Activated T-helper 2 cell treated with anti-CD3 and anti-CD28 coated beads, Interferon-gamma antibody, Interleukin-2, Interleukin-4, amounts not matched to agents 10 μg/mL and 5 μg/mL and 100 μg/mL, durations not matched to agents 14 hours and 24 hours and 36 hours (primary cell): ENCODE measurements at regions not wholly inside any gene's neighbourhood (a gene's known extent, or its start where the extent isn't known, plus 50 kb on each side); places are given as distances from the start of the nearest gene placed in this dataset.

Source experiments
- DNase-seq: peaks from one replicate; pipeline ENCODE4 v3.0.0; 2021; ENCODE audit warnings: low spot score
- H3K27ac Mint-ChIP-seq: one replicate; pipeline ENCODE4 v1.8.0; 2021; ENCODE audit warnings: mixed read lengths
- H3K27me3 Mint-ChIP-seq: one replicate; pipeline ENCODE4 v1.8.0; 2021; ENCODE audit warnings: low read depth, mixed read lengths
- H3K36me3 Mint-ChIP-seq: one replicate; pipeline ENCODE4 v1.8.0; 2021; ENCODE audit warnings: low read depth, mixed read lengths
- H3K4me1 Mint-ChIP-seq: one replicate; pipeline ENCODE4 v1.8.0; 2021; ENCODE audit warnings: low read depth, mixed read lengths
- H3K4me3 Mint-ChIP-seq: one replicate; pipeline ENCODE4 v1.8.0; 2021; ENCODE audit warnings: low read depth, mild to moderate bottlenecking, moderate library complexity, mixed read lengths
- H3K9me3 Mint-ChIP-seq: one replicate; pipeline ENCODE4 v1.8.0; 2021; ENCODE audit warnings: mixed read lengths
- intact Hi-C: fragments of 100-400 bp; cut with micrococcal nuclease; formaldehyde crosslinking; loops from one replicate; pipeline ENCODE4 v1.15.1; 2023

DNA sequence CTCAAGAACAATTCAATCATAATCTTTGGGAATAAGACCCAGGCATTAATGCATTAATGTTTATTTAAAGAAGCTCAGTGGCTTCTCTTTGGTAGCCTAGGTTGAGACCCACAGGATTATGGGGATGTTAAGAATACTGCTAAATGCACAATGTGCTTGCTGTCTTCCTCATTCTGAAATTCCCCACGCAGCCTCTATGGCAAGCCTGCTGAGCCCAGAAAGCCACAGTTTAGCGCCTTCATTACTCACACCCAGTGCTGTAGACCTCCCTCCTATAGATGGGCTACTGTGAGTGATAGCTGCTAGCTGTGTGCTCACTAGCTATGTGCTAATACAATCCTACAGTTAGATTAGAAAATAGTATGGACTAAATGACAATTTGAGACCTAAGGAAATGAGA is 90.6 kb downstream of the TNFSF13B start:
- H3K27me3 Mint-ChIP-seq = peaks cover under 1% of the 10 kb centered on the region
- H3K36me3 Mint-ChIP-seq = no peaks in the 10 kb centered on the region
- DNase-seq = no peak
- no peak overlapping the region for H3K4me3 Mint-ChIP-seq
- H3K4me1 Mint-ChIP-seq = no peaks in the 10 kb centered on the region
- no peak overlapping the region for H3K27ac Mint-ChIP-seq
- no peaks in the 10 kb centered on the region for H3K9me3 Mint-ChIP-seq
- intact Hi-C loops = no loop called here

DNA sequence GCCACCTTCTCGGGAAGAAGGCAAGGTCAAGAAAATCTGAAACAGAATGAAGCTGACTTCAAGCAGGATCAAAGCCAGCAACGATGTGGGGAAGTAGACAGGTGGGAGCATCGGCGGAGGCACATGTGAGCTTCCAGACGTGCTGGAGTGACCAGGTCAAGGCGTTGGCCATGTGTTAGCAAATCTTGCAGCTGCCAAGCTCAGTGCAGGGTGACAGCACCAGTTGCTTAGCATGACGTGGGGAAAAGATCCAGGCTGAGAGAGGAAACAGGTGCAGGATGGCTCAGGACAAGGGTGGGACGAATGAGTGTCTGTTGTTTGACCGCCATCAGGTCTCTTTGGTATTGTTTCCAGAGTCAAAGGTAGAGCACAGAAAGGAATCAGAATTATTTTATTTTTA is 92.3 kb downstream of the TNFSF13B start:
- H3K4me1 Mint-ChIP-seq = no peaks in the 10 kb centered on the region
- H3K27ac Mint-ChIP-seq = no peak overlapping the region
- no peak for DNase-seq
- H3K4me3 Mint-ChIP-seq = no peak overlapping the region
- H3K27me3 Mint-ChIP-seq = no peaks in the 10 kb centered on the region
- no peaks in the 10 kb centered on the region for H3K9me3 Mint-ChIP-seq
- no peaks in the 10 kb centered on the region for H3K36me3 Mint-ChIP-seq
- intact Hi-C loops = no loop called here

GRCh38 chr13:108363666-108364065 is 94.1 kb downstream of the TNFSF13B start:
- intact Hi-C loops = no loop called here
- DNase-seq = no peak
- H3K36me3 Mint-ChIP-seq = no peaks in the 10 kb centered on the region
- H3K9me3 Mint-ChIP-seq = no peaks in the 10 kb centered on the region
- no peaks in the 10 kb centered on the region for H3K27me3 Mint-ChIP-seq
- H3K27ac Mint-ChIP-seq = no peak overlapping the region
- no peaks in the 10 kb centered on the region for H3K4me1 Mint-ChIP-seq
- no peak overlapping the region for H3K4me3 Mint-ChIP-seq

DNA sequence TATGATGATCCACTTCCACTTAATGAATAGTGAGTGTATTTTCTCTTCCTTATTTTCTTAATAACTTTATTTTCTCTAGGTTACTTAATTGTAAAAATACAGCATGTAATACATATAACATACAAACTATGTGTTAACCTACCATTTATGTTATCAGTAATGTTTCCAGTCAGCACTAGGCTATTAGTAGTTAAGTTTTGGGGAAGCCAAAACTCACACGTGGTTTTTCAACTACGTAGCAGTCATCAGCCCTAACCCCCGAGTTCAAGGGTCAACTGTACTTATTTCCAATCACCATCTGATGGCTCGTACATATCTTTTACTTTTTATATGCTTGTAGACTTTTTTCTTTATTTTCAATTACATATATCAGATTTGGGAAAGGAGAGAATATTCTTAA is 95.7 kb downstream of the TNFSF13B start:
- DNase-seq = no peak
- Mint-ChIP-seq H3K27ac (no peak overlapping the region), H3K36me3 (no peaks in the 10 kb centered on the region), H3K9me3 (no peaks in the 10 kb centered on the region), H3K27me3 (no peaks in the 10 kb centered on the region), H3K4me3 (no peak overlapping the region), H3K4me1 (no peaks in the 10 kb centered on the region)
- intact Hi-C loops = no loop called here

DNA sequence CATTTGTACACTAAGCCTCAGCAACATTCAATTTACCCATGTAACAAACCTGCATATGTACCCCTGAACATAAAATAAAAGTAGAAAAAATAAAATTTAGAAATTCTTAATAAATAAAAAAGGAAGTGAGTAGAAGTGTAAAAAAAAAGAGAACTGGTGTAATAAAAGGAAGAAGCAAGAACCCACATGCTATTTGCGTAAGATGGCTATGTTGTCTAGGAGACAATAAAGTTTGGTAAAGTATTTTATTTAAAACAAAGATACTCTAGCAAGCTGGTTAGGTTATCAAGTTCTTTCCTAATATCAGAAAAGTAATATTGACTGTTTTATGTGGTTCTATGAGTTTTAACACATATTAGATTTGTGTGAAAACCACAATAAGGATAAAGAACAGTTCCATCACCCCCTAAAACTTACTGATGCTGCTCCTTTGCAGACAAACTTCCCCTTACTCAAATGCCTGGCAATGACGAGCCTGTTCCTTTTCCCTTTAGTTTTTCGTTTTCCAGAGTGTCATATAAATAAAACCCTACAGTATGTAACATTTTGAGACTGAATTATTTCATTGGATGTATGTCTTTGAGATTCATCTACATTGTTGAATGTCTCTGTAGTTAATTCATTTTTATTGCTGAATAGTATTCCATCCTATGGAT is 98.9 kb downstream of the TNFSF13B start:
- Mint-ChIP-seq H3K4me3 (no peak overlapping the region), H3K9me3 (no peaks in the 10 kb centered on the region), H3K27ac (no peak overlapping the region), H3K27me3 (no peaks in the 10 kb centered on the region), H3K36me3 (no peaks in the 10 kb centered on the region), H3K4me1 (no peaks in the 10 kb centered on the region)
- DNase-seq = no peak
- intact Hi-C loops = no loop called here

GRCh38 chr13:108369412-108369811 is 99.9 kb downstream of the TNFSF13B start:
- Mint-ChIP-seq H3K4me3 (no peak overlapping the region), H3K9me3 (no peaks in the 10 kb centered on the region), H3K36me3 (no peaks in the 10 kb centered on the region), H3K4me1 (no peaks in the 10 kb centered on the region), H3K27me3 (no peaks in the 10 kb centered on the region), H3K27ac (no peak overlapping the region)
- intact Hi-C loops = no loop called here
- DNase-seq = no peak

- no peak for DNase-seq
- H3K27me3 Mint-ChIP-seq = no peaks in the 10 kb centered on the region
Observed at GRCh38 chr13:108375034-108375433, 105.5 kb downstream of the TNFSF13B start.

GRCh38 chr13:108375772-108376171 is 106.3 kb downstream of the TNFSF13B start:
- no peak for DNase-seq
- no peaks in the 10 kb centered on the region for H3K4me1 Mint-ChIP-seq
- H3K27me3 Mint-ChIP-seq = no peaks in the 10 kb centered on the region
- no peaks in the 10 kb centered on the region for H3K9me3 Mint-ChIP-seq
- H3K36me3 Mint-ChIP-seq = no peaks in the 10 kb centered on the region
- intact Hi-C loops = no loop called here
- H3K4me3 Mint-ChIP-seq = no peak overlapping the region
- no peak overlapping the region for H3K27ac Mint-ChIP-seq

More at GRCh38 chr13:108375034-108375433, 105.5 kb downstream of the TNFSF13B start:
- no peak overlapping the region for H3K27ac Mint-ChIP-seq
- H3K4me1 Mint-ChIP-seq = no peaks in the 10 kb centered on the region
- no peaks in the 10 kb centered on the region for H3K36me3 Mint-ChIP-seq
- no peak overlapping the region for H3K4me3 Mint-ChIP-seq
- intact Hi-C loops = no loop called here
- H3K9me3 Mint-ChIP-seq = no peaks in the 10 kb centered on the region

GRCh38 chr13:108376308-108376707 is 106.8 kb downstream of the TNFSF13B start:
- H3K36me3 Mint-ChIP-seq = no peaks in the 10 kb centered on the region
- DNase-seq = no peak
- no peaks in the 10 kb centered on the region for H3K4me1 Mint-ChIP-seq
- H3K4me3 Mint-ChIP-seq = no peak overlapping the region
- intact Hi-C loops = no loop called here
- H3K27me3 Mint-ChIP-seq = no peaks in the 10 kb centered on the region
- H3K27ac Mint-ChIP-seq = no peak overlapping the region
- no peaks in the 10 kb centered on the region for H3K9me3 Mint-ChIP-seq

DNA sequence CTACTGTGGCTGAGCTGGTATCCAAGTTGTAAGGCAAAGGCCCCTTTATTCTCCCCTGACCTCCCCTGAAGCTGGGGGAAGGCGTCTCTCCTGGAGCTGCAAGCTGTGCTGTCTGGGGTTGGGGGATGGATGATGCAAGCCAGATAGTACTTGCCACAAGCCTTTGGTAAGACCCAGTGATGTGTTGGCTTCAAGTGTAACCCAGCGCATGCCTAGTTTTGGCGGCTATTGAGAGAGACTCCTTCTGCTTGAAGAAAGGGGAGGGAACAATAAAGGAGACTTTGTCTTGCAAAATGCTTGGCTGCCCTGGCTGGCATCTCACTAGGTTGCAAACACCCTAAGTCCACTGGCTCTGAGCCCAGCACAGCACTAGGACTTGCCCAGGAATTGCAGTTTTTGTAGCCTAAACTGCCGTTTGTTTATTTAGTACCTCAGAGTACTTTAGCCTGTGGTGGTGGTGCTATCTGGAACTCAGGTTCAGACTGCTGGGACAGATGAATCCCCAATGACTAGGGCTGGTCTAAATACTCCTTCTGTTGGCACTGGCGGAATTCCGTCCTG is 108.2 kb downstream of the TNFSF13B start:
- H3K4me1 Mint-ChIP-seq = no peaks in the 10 kb centered on the region
- no peak overlapping the region for H3K27ac Mint-ChIP-seq
- intact Hi-C loops = no loop called here
- H3K4me3 Mint-ChIP-seq = no peak overlapping the region
- DNase-seq = no peak
- H3K36me3 Mint-ChIP-seq = no peaks in the 10 kb centered on the region
- no peaks in the 10 kb centered on the region for H3K9me3 Mint-ChIP-seq
- no peaks in the 10 kb centered on the region for H3K27me3 Mint-ChIP-seq

DNA sequence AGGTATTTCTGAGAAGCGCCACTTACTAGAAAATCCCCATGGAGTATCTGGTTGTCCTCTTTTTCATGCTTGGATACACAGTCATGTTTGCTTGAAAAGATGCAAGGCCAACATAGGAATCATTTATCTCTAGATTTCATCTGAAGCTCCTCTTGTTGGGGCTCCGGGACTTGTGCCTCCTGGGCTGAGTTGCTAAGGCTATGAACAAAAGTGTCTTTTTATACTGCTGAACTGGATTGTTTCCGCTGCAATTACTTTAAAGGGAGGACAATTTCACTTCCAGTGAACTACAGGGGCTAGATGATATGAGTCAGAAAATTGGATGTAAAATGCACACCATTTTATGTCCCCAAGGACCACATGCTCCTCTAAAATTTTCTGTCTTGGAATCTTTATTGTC is 114.1 kb downstream of the TNFSF13B start:
- Mint-ChIP-seq H3K27me3 (no peaks in the 10 kb centered on the region), H3K36me3 (no peaks in the 10 kb centered on the region), H3K27ac (no peak overlapping the region), H3K9me3 (no peaks in the 10 kb centered on the region), H3K4me1 (no peaks in the 10 kb centered on the region), H3K4me3 (no peak overlapping the region)
- DNase-seq = no peak
- intact Hi-C loops = no loop called here

- no peaks in the 10 kb centered on the region for H3K36me3 Mint-ChIP-seq
- no peaks in the 10 kb centered on the region for H3K27me3 Mint-ChIP-seq
- no peak for DNase-seq
- H3K4me3 Mint-ChIP-seq = no peak overlapping the region
- no peak overlapping the region for H3K27ac Mint-ChIP-seq
- H3K9me3 Mint-ChIP-seq = no peaks in the 10 kb centered on the region
- intact Hi-C loops = no loop called here
- no peaks in the 10 kb centered on the region for H3K4me1 Mint-ChIP-seq
Observed at GRCh38 chr13:108387156-108387555, 117.6 kb downstream of the TNFSF13B start.

GRCh38 chr13:108402850-108403249 is 133.3 kb downstream of the TNFSF13B start:
- H3K4me1 Mint-ChIP-seq = peaks cover 4% of the 10 kb centered on the region
- H3K36me3 Mint-ChIP-seq = no peaks in the 10 kb centered on the region
- H3K9me3 Mint-ChIP-seq = no peaks in the 10 kb centered on the region
- no peak for DNase-seq
- intact Hi-C loops = no loop called here
- H3K4me3 Mint-ChIP-seq = no peak overlapping the region
- peaks cover 13% of the 10 kb centered on the region for H3K27me3 Mint-ChIP-seq
- H3K27ac Mint-ChIP-seq = no peak overlapping the region

DNA sequence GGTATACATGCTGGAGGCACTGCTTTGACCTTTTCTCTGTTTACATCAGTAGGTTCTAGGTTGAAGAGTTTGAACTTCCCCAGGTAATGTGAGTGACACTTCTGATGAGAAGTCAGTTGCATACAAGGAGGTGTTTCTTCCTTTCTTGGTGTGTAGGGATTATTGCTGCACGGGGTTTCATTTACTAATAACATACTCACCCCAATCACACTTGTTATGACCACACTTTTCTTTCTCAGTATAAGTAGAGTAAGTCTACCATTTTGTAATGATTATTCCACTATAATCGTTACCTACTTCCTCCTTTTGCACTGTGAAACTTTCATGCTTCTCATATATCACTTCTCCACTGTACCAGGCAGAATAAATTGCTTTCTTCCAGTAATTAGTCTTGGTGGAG is 138.0 kb downstream of the TNFSF13B start:
- intact Hi-C loops = no loop called here
- Mint-ChIP-seq H3K4me1 (peaks cover 17% of the 10 kb centered on the region), H3K27me3 (peaks cover 9% of the 10 kb centered on the region)

More for the DNA sequence above, 138.0 kb downstream of the TNFSF13B start:
- H3K4me3 Mint-ChIP-seq = no peak overlapping the region
- no peak overlapping the region for H3K27ac Mint-ChIP-seq
- peaks cover under 1% of the 10 kb centered on the region for H3K9me3 Mint-ChIP-seq
- H3K36me3 Mint-ChIP-seq = no peaks in the 10 kb centered on the region
- DNase-seq = no peak
